ENCODE measurements at regions not wholly inside any gene's neighbourhood (a gene's known extent, or its start where the extent isn't known, plus 50 kb on each side); places are given as distances from the start of the nearest gene placed in this dataset.

DNA sequence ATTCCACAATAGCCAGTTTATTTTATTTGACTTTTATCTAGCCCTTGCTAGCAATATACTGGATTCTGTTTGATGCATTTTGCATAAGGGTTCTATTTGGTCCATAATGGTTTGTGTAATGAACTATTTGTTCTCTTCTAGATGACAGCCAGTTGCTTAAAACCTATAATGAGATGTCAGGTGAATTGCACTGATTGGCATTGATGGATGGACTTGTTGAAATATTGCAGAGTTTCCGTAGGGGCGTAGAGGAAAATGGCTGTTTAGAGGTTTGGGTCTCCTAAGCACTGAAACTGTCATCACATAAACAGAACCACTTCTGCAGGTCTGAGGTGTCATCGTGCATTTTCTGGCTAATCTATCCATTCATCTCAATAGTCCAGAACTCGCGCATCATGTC is 124.9 kb upstream of the HDAC9 start:
- no peak for DNase-seq

DNA sequence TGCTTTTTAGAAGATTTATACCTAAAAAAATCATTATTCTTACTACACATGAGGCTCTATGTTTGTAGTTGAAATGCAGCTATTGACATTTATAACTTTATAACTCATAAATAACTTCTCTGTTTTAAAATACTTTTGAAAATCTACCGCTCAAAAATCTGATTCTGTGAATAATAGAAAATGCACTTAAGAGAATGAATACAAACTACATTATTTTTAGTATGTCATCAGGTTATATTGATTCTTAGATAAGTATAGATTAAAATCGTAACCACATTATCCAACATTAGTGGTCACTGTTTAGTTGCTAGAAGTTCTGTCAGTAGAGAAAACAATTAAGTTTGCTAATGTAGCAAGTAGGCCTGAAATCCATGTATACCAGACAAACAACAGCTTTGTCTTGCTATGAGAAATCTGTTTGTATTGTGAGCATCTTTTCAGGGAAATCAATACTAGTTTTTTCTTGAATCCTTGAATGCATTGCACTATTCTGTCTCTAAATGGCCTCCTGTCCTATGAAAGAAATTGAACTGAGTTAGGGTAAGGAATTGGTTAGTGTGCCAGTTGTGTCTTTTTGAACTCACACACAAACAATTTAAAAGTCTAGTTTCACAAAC is 116.5 kb upstream of the HDAC9 start:
- DNase-seq, result no peak

DNA sequence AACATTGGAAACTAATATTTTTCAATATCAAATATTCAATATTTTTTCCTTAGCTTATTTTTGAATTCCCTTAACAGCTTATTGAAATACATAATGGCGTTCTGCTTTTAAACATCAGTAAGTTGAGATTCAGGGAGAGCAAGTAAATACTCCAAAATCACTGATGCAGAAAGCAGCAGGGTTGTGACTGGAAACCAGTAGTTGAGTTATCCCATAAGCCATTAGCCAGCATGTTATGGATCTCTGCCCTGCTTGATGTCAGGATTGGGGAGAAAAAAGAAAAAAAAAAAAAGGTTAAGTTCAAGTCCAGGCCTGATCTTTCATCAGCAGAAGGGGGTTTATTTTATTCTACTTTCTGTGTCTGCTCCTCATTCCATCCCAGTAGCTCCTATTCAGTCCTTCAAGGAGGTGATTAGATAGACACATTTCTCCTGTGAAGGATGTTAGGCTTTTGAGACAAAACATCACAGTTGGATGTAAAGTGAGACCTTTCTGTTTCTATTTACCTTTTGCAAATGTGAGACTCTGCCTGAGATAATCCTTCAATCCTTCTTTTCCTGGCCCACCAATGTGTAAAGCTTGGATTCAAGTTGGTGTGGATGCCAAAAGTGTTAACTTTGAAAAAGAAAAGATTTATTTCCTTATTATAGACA is 110.9 kb upstream of the HDAC9 start:
- no peak for DNase-seq

DNA sequence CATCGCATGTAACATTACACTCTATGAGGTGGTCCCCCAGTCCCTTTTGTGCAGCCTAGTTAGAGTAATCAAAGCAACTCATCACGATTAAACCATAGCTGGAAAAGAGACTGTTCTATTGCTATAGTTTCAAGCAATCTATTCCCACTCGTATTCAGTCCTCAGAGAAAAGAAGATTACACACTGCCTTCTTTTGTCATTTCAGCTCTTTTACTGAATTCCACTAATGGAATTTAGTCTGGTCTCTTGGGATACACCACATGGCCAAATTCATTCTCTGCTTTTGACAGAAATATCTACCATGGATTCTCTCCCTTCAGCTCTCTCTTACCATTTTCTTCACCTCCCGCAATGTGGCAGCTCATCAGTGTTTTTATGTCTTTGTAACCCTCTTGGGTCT is 108.9 kb upstream of the HDAC9 start:
- no peak for DNase-seq

DNA sequence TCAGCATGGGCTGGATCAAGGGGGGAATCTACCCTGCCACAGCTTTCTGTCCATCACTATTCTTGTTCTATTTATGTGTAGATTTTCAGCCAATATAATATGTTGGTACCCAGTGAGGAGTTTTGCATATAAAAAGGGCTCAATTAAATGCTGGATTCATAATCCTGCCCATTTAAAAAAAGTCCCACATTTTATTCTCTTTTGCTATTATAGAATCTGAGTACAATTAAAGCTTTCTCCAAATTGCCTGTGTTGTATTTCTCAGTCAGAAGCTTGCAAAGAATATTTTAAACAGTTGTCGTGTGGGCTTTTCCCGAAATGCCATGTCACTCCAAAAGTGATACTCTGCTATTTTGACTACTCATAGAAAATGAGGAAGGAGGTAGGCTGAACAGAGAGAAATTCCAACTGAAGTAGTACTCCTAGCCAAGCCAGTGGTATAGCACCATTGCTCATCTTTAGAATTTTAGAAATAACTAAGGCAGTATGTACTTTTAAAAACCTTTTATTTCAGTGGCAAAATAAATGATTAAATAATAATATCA is 108.3 kb upstream of the HDAC9 start:
- no peak for DNase-seq

DNA sequence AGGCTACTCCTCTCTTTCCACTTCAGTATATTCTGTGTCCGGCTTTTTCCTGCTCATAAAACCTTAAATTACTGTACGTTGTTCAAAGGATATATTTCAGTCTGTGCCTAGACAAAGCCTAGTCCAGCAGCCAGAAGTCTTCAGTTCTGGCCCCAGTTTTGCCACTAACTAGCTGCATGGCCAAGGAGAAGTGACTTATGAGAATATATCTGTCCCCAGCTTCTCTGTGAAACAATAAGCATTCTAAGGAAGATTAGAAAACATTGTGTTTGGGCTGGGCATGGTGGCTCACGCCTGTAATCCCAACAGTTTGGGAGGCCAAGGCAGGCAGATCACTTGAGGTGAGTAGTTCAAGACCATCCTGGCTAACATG is 105.0 kb upstream of the HDAC9 start:
- no peak for DNase-seq

DNA sequence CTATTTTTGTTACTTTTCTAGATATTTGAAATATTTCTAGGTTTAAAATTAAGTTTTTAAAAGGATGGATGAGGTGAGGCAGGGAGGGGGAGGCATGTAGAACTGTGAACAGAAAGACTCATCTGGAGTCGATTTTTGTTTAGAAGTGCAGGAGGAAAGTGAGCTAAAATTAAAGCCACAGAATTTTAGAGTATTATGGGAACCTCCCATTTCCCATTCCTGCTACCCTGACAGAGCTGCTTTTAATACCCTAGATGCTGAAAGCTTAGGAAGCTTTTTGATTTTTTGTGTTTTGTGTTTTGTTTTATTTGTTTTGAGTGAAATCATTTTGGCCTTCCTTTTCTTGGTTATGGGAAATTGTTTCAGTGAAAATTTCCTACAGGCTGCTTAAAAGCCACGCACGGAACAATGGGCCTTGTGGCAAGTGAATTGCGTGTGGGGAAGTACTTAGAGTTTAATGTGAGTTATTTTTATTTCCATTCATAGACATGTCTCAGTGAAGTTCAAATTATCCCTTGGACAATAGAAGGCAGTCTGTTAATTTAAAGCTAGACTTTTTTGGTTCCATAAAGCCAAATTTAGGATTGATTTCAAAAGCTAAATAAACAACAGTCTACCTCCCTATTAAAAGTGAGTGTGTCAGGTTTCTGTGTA is 102.0 kb upstream of the HDAC9 start:
- peak; percentile 11 for DNase-seq

DNA sequence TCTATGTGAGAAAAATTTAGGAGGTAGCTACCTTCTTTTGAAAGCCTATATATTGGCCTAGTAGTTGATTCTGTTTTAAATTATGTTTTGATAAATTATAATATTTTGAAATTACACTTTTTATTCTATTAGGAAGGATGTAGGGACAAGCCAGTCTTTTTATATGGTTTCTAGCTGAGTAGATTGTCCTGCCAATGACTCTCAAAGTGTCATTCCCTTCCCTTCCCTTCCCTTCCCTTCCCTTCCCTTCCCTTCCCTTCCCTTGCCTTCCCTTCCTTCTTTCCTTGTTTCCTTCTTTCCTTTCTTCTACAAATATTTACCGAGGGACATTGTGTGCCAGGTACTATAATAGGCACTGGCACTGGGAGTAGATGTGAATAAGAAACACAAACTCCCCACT is 99.7 kb upstream of the HDAC9 start:
- no peak for DNase-seq

DNA sequence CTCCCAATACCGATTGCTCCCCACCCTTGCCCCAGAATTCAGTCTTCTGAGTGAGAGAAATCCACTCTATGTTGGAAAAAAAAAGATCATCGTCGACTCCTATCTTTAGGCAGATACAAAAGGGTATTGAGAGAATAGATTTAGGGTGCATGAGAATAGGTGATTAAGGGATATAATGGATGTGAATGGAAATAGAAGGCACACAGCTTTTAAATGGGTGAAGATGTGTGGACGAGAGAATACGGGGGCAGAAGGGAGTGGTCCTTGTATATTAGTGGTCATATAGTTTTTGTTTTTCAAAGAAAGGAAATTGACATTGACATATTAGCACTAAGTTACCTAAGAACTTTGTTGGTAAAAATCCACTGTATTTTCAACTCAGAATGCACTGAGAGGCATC is 98.6 kb upstream of the HDAC9 start:
- no peak for DNase-seq

DNA sequence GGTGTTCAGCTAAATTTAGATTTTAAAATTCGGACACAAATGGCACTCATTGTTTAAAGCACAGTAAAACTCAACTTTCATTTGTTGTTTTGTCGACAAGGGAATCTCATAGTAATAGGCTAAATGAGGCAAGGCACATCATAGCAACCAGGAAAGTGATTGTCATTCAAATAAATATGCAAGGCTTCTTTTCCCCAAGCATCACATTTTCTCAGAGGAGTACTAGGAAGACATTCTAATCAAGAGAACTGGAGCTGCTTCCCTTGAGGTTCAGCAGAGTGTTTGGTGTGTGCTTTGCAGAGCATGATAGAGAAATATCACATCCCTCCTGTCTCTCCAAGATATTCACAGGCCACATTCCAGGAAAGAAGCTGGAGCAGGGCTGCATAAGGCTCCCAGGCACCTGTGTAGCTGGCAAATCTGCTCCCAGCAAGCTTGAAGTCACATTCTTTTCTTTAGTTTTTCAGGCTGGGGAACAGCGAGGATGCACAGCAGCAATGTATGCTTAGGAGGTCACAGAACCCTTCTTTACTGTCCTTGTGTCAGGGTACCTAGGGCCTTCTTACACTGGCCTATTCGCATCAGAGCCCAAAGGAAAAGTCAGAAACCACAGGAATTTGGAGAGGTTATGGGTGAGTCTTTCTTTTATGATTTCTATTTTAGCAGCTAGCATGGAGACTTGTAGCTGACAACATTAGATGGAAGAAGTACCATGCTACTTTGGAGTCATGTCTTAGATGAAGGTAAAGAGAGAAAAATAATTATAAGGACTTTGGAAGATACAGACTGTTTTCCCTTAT is 95.9 kb upstream of the HDAC9 start:
- DNase-seq, result no peak

DNA sequence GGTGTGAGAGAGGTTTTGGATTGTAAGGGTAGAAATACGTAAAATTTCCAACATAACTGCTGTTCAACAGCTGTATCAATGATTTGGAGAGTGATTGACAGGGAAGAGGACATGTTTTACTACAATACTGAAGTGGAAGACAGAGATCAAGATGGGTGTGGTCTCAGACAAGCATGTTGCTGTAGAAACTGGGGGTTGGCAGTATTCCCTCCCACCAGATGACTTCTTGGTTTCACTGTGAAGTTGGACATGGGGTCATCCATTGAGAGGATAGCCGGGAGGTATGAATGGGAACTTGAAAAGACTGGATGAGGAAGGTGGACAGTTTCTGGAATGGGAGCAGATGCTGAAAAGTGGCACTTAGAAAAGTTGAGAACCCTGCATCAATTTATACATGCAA is 95.3 kb upstream of the HDAC9 start:
- DNase-seq, result no peak

DNA sequence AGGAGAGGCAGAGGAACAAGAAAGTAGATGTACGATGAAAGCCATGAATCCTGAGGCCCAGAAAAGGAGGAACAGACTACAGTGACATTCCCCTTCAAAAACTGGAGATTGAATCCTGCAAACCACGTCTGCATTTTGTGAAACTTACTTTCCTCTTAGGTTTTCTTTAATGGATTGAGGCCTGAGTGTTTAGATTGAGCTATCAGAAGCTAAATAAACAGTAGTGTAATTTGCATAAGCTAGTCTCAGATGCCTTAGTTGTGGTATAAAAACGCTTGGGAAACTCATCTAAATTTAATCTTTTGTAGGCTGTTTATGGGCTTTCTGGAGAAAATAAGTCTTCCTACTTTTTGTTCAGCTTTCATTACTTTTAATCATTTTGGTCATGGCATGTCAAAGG is 94.8 kb upstream of the HDAC9 start:
- DNase-seq, result no peak

DNA sequence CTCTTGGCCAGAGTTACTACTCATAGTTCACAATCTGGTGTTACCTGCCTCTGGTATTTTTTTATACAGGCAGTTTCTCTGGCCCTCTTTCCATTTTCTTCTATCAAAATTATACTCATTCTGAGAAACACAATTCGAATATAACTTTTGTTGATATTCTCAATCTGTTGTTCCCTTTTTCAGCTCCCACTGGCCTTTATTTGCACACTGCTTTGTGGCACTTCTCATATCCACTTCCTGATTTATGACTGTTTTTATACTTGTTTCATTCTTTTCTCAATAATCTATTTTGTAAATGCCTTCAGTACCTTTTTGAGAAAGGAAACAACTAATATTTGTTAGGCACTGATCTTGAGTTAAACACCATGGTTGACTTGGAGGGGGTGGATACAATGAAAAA is 93.8 kb upstream of the HDAC9 start:
- no peak for DNase-seq

DNA sequence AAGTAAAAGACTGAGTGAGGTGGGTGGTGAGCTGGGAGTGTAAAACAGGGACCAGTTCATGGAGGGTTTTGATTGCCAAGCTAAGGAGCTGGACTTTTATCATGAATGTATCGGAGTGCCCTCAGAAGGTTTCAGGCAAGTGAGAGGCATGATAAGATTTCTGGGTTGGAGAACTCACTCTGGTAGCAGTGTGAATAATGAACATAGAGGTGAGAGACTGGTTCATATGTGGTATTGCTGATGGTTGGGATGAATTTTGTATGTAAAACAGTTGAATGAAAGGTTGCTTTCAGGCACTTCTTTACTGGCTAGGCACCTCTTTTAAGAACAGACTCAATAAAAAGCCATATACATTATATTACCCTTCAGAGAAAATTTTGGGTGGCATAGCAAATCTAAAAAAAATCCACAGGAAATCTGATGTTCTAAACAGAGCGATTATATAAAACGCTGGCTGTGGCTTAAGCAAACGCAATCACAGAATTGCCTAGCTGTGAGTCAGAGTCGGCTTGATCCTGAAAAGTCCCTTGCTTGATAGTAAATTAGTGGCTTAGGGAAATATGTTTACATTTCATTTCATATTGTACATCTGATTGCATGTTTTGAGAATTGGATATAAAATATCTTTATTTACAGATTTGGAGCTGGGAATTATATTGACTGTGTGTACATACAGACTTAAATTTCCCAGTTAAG is 92.9 kb upstream of the HDAC9 start:
- DNase-seq, result no peak

DNA sequence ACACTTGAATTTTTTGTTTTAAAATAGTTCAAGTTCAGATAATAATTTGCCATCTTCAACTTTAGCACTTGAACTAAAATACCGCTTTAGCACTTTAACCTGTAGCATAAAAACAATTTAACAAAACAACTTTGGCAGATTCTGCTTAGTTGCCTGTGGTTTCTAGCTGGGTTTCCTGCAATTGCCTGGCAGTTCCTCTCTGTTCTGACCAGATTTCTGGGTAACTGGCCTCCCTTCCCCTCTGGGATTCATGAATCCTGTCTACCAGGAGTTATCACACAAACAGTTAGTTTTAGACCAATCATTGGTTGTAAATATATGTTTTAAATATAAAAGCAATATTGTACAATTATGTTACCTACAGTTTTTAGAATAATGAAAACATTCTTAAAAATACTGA is 89.8 kb upstream of the HDAC9 start:
- DNase-seq, result no peak

DNA sequence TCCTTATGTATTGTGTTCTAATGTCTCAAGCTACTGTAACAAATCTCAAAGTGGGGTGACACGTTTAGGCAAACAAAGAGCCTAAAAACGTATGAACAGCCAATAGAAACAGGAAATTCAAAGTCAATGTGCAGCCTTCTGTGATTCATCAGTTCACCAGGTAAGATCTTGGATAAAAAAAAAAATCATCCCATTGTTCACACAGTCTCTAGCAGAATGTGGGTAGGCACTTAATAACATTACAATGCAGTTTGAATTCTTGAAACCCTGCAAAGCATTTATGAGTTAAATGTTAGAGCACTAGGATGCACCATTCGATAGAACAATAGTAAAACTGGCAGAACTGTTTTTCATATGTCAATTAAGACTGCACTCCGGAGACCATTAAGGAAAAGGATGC is 88.2 kb upstream of the HDAC9 start:
- no peak for DNase-seq

DNA sequence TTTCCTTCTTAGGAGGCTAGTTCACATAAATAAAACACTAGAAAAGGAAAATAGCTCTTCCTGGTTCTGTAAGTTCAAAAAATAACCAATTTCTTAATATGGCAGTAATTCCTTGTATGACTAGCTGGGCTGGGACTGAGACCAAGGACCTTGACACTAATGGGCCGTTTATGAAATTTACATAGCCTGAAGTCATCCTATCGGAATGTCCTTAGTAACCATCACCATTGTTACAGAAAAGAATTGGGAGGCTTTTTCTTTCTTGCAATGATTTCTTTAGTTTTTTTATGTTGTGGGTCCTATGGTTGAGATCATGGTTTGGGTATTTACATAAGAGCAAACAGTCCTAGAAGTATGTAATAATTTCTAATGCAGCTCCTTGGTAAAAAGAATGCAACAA is 87.1 kb upstream of the HDAC9 start:
- DNase-seq, result no peak

DNA sequence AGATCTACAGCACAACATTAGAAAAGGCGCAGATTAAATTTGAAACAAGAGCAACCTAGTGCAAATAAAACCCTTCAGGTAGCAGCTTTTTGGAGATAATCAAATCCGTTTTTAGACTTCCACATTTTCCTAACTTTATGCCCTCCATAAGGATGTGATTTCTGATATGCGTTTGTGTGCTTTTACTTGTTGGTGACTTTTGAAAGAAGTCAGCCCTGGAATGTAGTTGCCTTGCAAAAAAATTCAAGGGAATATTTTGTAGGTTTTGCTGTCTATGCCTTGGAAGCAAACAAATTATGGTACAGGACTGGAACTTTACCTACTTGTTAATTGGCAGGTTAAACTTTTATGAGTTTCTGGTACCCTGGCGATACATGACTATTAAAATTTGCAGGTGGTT is 86.7 kb upstream of the HDAC9 start:
- DNase-seq, result no peak

DNA sequence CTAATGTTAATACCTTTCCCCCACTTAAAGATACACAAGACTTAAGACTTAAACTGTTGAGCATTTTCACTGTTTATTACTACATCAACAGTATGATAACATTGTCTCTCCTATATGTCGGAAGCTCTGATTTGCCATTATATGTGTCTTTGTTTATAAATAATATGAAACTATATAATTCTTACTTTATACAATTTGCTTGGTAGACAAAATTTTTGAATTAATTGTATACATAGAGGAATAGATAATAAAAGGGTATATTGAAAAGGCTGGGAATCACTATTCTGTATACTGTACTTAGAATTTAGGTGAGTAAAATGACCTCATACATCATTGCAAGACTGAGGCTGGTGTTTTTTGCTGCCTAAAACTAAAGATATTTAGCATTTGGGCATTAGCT is 82.1 kb upstream of the HDAC9 start:
- no peak for DNase-seq

DNA sequence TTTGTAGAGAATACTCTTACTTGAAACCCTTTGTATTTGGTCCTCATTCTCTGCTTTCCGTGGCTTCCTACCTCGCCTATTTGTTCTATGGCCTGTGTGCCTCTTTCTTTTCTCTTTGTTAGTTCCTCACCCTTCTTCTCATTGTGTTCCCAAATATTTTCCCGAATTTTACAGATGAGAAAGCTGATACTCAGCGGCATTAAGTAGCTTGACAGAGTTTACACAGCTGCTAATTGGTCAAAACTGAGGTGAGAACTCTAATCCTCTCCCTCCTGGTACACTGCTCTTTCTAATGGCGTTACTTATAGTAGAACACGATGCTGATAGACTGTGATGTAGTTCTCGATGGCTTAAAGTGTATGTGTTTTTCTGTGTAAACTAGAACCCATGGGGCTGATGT is 80.7 kb upstream of the HDAC9 start:
- no peak for DNase-seq

DNA sequence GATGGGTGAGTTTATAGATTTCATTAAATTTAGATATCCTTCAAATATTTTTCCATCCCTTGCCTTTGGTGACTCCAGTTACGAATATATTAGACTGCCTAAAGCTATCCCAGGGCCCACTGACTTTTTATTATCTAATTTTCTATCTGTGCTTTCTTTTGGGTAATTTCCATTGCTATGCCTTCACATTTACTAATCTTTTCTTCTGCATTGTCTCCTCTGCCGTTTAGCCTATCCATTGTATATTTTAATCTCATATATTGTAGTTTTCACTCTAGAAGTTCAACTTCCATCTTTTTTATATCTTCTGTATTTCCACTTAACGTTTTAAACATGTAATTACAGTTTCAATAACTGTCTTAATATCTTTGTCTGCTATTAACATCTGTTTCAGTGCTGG is 78.6 kb upstream of the HDAC9 start:
- DNase-seq, result no peak

DNA sequence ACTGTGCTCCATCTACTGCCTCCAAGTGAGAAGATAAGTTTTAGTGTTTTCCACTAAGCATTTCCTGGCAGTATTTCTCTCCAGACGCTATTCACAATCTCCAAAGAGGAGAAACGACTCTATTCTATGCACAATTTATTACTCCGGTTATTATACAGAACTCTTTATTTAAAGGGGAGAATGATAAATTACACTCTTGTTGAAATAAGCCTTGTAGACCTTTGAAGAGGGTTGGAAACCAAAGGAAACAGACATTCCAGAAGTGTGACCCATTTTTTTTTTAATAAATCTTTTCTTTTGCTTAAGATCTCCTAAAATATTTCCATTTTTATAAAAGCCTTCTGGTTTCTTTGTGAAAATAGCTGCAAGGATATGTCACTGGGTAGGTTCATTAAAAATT is 76.1 kb upstream of the HDAC9 start:
- no peak for DNase-seq

DNA sequence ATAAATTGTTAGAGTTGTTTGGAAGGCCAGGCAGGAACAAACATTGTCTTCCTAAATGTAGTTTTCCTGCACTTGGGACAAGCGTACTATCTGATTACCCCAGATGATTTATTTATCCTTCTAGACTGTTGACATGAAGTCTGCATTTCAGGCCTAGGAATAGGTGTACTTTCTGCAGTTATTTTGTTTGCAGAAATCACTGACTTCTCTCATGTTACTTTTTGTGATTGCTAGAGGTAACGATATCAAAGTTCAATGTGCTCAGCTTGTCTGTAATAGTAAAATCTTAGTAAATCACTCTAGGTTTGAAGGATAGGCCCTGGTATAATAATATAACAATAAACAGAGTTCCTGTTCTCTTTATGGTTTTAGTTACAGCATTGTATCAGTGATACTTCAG is 75.4 kb upstream of the HDAC9 start:
- no peak for DNase-seq
